ENCODE measurements at regions not wholly inside any gene's neighbourhood (a gene's known extent, or its start where the extent isn't known, plus 50 kb on each side); places are given as distances from the start of the nearest gene placed in this dataset.

DNA sequence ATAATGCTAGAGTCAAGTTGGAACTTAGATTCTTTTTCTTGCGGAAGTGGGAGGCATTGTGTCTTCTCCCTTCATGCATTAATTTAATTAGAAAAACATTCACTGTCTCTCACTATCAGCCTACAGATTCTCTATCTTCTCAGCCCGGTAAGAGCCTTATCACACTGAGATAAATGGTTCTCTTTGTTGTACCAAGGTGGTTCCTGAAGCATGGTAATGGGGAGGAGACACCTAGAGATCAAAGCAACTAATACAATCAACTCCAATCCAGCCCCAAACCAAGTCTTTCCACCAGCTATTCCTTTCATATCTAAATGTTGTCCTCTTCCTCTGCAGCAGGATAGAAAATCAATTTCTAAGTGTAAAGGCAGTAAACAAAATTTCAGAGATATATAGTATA lies 210.8 kb downstream of the DAD1 start:
- no peak overlapping the region for H3K4me3 ChIP-seq
- no peak for DNase-seq
- no peaks in the 10 kb centered on the region for H4K20me1 ChIP-seq (ENCODE audit: insufficient read depth)
- intact Hi-C loops (cut with micrococcal nuclease; ENCODE audit: unreplicated experiment), result no loop called here
- CTCF ChIA-PET, result interaction anchor here (0.6 kb wide), 1 partner anchor 9 kb away, joined by 6 read pairs; no protein-coding TSS in a partner anchor
- no TSS peak for BruUV-seq (replicated peaks)
- H3K27me3 ChIP-seq (ENCODE audit: insufficient read depth, low read depth), result no peaks in the 10 kb centered on the region
- POLR2A ChIA-PET (ENCODE audit: unreplicated experiment), result interaction anchor here (0.6 kb wide), 1 partner anchor 215 kb away, joined by 8 read pairs; no protein-coding TSS in a partner anchor
- no peaks in the 10 kb centered on the region for H3K79me2 ChIP-seq (ENCODE audit: low read depth)
- H3K4me2 ChIP-seq, result no peak overlapping the region
- H3K36me3 ChIP-seq (ENCODE audit: low read depth), result no peaks in the 10 kb centered on the region
- TF ChIP-seq, protein P1, sequence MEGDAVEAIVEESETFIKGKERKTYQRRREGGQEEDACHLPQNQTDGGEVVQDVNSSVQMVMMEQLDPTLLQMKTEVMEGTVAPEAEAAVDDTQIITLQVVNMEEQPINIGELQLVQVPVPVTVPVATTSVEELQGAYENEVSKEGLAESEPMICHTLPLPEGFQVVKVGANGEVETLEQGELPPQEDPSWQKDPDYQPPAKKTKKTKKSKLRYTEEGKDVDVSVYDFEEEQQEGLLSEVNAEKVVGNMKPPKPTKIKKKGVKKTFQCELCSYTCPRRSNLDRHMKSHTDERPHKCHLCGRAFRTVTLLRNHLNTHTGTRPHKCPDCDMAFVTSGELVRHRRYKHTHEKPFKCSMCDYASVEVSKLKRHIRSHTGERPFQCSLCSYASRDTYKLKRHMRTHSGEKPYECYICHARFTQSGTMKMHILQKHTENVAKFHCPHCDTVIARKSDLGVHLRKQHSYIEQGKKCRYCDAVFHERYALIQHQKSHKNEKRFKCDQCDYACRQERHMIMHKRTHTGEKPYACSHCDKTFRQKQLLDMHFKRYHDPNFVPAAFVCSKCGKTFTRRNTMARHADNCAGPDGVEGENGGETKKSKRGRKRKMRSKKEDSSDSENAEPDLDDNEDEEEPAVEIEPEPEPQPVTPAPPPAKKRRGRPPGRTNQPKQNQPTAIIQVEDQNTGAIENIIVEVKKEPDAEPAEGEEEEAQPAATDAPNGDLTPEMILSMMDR (conservative IDR thresholded peaks at IDR 0.05), result no peak
- TF ChIP-seq EZH2 (IDR thresholded peaks at IDR 0.05; ENCODE audit: low read depth), result no peak
- H3K9me3 ChIP-seq (ENCODE audit: insufficient read depth, low read depth), result no peaks in the 10 kb centered on the region
- no peaks in the 10 kb centered on the region for H3K4me1 ChIP-seq (replicated peaks; ENCODE audit: insufficient read depth)
- H3K9me2 ChIP-seq (ENCODE audit: insufficient read depth), result no peaks in the 10 kb centered on the region
- no peaks in the 10 kb centered on the region for H3F3A ChIP-seq (ENCODE audit: insufficient read depth, low read depth)
- no peak overlapping the region for H2AFZ ChIP-seq
- no peak overlapping the region for H3K27ac ChIP-seq

DNA sequence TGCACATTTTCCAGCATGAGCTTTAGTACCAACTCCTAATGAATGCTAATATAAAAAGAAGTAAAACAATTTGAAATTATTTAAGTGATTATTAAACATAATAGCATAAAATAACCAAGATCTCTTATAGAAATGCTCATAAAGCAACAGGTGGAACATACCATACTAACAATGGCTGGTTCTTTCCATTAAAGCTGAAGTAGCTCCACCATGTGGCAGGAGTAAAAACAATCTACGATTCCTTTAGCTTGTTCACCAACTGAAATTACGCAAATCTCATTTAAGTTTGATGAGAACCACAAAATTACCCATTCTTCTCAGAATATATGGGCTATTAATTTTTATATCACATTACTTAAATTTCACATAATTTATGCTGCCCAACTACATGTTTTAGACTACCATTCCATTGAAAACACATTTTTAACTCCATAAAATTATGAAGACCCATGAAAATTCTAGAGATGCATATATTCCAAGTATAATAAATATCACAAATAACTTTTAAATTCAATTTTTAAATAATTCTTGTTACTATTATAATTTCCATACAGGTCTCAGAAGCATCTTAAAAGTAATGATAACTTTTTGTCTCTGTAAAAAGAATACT lies 213.6 kb downstream of the DAD1 start:
- Histone ChIP-seq H3F3A (ENCODE audit: insufficient read depth, low read depth) (no peaks in the 10 kb centered on the region), H2AFZ (no peak overlapping the region), H4K20me1 (ENCODE audit: insufficient read depth) (no peaks in the 10 kb centered on the region), H3K4me1 (replicated peaks; ENCODE audit: insufficient read depth) (no peaks in the 10 kb centered on the region), H3K4me3 (no peak overlapping the region), H3K36me3 (ENCODE audit: low read depth) (no peaks in the 10 kb centered on the region), H3K79me2 (ENCODE audit: low read depth) (no peaks in the 10 kb centered on the region), H3K4me2 (no peak overlapping the region), H3K9me2 (ENCODE audit: insufficient read depth) (no peaks in the 10 kb centered on the region), H3K27me3 (ENCODE audit: insufficient read depth, low read depth) (no peaks in the 10 kb centered on the region), H3K9me3 (ENCODE audit: insufficient read depth, low read depth) (no peaks in the 10 kb centered on the region), H3K27ac (no peak overlapping the region)
- DNase-seq, result peak in 1 of 2 experiments; percentile 37
- no peak for TF ChIP-seq EZH2 (IDR thresholded peaks at IDR 0.05; ENCODE audit: low read depth)
- TF ChIP-seq, protein P1 (conservative IDR thresholded peaks at IDR 0.05), result peak; percentile 71
- POLR2A ChIA-PET (ENCODE audit: unreplicated experiment), result interaction anchor here (0.6 kb wide), 2 partner anchors 15 to 60 kb away, joined by 3 to 13 read pairs; no protein-coding TSS in a partner anchor
- no TSS peak for BruUV-seq (replicated peaks)
- intact Hi-C loops (cut with micrococcal nuclease; ENCODE audit: unreplicated experiment), result loop anchor here (1.0 kb wide), 2 partner anchors 55 to 149 kb away; no protein-coding TSS in a partner anchor
- CTCF ChIA-PET, result interaction anchor here (0.6 to 1.8 kb wide), 8 partner anchors 55 to 461 kb away, joined by 4 to 22 read pairs (median 7); no protein-coding TSS in a partner anchor

DNA sequence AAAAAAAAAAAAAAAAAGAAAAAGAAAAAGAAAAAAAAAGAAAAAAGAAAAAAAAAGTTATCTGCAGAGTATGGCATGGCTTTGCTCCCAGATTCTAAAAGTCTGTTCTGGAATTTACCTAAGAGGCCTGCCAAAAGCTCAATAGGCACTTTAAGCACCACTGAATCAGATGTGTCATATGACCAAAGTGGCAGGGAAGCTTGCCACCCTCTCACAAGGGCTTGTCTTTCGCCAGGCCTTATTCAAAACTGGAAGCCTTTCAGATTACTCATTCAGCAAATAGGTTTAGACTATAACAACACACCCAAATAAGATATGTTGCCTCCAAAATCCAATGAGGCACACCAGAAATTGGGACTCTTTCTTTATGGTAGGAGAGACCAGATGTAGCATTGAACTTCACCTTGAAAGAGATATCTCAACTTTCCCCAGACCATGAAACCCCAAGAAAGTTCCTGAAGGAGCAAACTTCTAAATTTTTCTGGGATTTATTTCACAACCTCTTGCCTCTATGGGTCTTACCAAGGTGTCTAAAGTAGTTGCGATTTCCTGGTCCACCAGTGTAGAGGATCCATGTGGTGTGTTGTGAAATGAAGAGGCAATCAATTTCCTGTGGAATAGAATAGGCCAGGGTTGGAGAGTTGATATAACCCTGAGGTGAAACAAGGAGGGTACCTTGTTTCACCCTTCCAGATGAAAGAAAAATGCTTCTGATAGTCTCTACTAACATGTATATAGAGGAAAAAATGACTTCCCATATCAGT lies 218.8 kb downstream of the DAD1 start:
- intact Hi-C loops (cut with micrococcal nuclease; ENCODE audit: unreplicated experiment), result loop anchor here (5.0 kb wide), 1 partner anchor 93 kb away; no protein-coding TSS in a partner anchor
- H3K9me3 ChIP-seq (ENCODE audit: insufficient read depth, low read depth), result no peaks in the 10 kb centered on the region
- H3K79me2 ChIP-seq (ENCODE audit: low read depth), result no peaks in the 10 kb centered on the region
- TF ChIP-seq, protein P1 (conservative IDR thresholded peaks at IDR 0.05), result no peak
- TF ChIP-seq EZH2 (IDR thresholded peaks at IDR 0.05; ENCODE audit: low read depth), result no peak
- no peaks in the 10 kb centered on the region; the same call in 1 of the 2 replicates for H3K4me1 ChIP-seq (replicated peaks; ENCODE audit: insufficient read depth)
- no peaks in the 10 kb centered on the region for H3K36me3 ChIP-seq (ENCODE audit: low read depth)
- no peaks in the 10 kb centered on the region for H4K20me1 ChIP-seq (ENCODE audit: insufficient read depth)
- peak; percentile 44 to 70 for DNase-seq
- no peak overlapping the region for H3K4me3 ChIP-seq
- ChIA-PET CTCF (interaction anchor here (0.5 to 0.7 kb wide), 4 partner anchors 8 to 444 kb away, joined by 3 to 6 read pairs (median 4); no protein-coding TSS in a partner anchor), POLR2A (ENCODE audit: unreplicated experiment) (no interaction called here)
- BruUV-seq (replicated peaks), result no TSS peak
- no peak overlapping the region for H3K27ac ChIP-seq
- no peaks in the 10 kb centered on the region for H3K27me3 ChIP-seq (ENCODE audit: insufficient read depth, low read depth)
- H3K9me2 ChIP-seq (ENCODE audit: insufficient read depth), result no peaks in the 10 kb centered on the region
- H2AFZ ChIP-seq, result no peak overlapping the region
- H3F3A ChIP-seq (ENCODE audit: insufficient read depth, low read depth), result peaks cover 6% of the 10 kb centered on the region; the same call in 1 of the 2 replicates
- H3K4me2 ChIP-seq, result no peak overlapping the region

Measured in PC-9 (cell line).